ENCODE measurements at regions not wholly inside any gene's neighbourhood (a gene's known extent, or its start where the extent isn't known, plus 50 kb on each side); places are given as distances from the start of the nearest gene placed in this dataset.
A peak's percentile ranks its signal among the peaks of the same experiment; 100 is the strongest.

DNA sequence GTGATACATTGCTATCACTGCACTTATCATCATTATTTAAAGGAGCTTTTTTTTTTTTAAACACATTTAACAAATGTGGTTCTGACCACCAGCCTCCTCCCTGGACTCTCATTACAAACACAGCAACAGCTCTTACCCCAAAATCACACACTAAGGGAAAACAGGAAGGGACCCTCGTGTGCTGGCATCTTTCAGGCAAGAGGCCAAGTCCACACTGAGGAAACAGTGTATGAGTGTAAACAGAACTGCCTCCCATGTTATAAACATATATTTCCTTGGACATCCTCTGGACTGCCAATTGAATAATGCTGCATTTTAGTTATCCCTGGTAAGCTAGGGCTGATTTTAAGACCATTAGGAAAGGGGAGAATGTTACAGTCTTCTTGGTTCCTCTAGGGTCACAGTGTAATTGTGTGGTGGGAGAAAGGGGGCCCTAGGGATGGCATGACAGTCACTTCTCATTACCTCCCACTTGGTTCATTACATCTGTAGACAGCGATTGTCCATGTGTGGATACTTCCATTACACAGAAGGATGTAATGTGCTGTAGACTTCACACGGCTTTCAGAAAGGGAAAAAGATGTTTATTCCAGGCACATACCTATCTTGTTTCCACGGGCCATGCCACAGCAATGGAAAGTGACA lies 244.6 kb upstream of the TET2 start:
- no peak for DNase-seq

DNA sequence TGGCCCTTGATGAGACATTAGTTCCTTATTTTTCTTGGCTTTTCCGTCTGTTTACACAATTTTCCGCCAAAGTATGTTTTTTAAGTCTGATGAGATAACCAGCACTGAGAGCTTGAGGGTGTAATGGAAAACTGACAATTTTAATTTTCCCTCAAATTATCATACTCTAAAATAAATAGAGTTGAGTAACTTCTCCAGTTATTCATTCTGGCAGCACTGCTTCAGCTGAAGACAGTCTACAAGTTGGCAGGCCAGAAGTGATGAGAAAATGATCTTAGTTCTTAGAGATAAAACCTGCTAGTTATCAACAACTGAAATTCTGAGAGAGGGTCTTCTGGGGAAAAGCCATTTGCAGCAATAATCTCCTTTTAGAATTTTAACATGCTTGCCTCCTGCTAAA lies 241.6 kb upstream of the TET2 start:
- no peak for DNase-seq

DNA sequence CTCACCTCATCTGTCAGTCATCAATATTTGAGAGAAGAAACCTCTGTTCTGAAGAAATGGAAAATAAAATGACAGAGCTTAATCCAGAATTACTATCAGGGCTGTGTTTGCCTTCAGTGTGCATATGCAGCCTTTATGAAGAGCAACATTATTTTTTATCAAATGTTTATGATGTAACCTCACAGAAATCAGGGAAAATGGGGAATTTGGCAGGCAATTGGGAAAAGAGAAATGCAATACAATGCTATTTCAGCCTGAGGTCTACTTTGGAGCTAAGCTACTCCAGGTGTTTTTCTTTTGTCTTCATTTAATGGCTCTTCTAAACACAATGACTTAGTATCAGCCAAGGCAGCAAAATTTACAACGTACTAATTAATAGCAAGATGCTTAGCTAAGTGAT lies 241.1 kb upstream of the TET2 start:
- DNase-seq: no peak

DNA sequence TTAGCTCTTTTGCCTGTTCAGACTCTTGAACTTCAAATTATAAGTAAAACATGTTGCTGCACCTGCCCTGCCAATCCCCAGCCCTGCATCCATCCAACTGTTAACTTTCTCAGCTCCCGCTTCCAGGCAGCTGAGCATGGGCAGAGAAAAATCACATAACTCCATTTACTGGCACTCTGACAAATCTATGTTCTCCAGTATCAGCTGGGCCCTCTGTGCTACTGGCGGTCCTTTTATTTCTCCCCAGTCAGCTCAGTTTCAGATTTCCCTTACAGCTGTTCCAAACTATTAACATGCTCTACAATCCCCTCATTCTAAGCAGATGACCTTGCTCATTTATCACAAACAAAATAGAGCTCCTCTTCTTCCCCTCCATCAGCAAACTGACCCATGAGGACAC lies 240.4 kb upstream of the TET2 start:
- no peak for DNase-seq

DNA sequence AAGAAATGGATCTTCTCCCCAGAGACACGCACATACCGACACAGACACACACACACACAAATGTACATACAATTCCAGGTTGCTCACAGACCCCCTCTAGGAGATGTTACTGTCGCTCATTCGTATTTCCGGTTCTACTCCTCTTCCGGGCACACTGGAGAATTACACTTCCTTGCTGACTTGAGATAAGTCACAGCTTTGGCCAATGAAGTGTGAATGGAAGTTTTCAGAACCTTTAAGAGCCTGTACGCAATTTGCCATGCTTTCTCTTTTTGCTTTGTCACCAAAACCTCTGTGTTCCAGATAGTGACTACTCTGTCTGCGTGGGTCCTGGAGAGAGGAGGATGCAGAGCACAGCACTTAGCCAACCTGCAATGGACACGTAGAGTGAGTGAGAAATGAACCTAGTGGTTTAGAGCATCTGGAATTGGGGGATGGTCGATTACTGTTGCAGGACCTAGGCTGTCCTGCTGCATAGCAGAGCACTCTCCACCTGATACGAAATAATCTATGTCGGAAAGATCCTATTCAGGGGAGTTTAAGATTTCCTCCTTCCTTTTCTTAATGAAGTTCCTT lies 239.5 kb upstream of the TET2 start:
- DNase-seq: no peak

DNA sequence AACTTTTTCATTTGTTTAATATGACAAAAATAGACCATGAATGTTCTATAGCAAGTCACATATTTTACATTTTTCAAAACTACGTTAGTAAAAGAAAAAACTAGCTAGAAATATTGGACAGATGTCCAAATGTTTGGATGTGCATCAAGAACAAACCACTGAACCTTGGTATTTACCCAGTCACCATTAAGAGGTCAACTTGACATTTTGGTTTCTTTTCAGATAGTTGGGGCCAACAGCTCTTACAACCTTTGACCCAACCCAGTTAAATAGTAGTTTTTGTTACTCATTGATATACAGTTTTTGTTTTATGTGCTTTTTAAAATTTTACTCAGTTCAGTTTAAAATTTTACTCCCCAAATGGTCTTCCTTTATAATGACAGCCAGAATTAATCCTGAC lies 238.7 kb upstream of the TET2 start:
- DNase-seq: no peak

DNA sequence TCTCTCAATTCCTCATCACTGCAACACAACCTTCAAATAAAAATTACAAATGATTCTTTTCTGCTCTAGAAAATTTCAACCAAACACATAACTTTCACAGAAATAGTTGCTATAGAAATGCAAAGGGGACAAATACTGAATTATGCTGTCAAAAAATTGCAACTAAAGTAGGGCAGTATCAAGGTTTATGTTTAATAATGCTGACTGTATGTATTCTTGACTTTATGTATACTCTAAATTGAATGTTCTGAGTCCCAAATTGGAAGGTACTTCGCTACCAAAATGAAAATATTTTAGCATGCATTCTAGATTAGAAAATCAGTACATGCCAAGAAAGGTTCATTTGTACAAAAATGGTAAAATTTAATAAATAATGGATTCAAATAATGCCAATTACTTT lies 237.3 kb upstream of the TET2 start:
- DNase-seq: no peak

DNA sequence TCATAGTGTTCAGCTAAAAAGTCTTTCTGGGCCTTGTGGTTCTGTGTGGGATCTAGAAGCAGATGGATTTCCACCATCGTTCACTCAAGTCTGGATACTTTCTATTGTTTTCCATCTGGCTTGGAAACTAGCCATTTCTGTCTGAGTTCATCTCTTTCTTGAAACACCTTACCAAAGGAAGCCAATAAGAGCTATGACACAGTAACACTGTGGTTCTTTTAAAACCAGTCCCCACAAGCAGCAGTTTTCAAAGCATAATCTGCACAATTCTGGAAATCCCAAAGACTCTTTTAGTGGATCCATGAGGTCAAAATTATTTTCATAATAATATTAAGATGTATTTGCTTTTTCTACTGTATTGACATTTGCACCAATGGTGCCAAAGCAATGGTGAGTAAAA lies 234.2 kb upstream of the TET2 start:
- DNase-seq: no peak

DNA sequence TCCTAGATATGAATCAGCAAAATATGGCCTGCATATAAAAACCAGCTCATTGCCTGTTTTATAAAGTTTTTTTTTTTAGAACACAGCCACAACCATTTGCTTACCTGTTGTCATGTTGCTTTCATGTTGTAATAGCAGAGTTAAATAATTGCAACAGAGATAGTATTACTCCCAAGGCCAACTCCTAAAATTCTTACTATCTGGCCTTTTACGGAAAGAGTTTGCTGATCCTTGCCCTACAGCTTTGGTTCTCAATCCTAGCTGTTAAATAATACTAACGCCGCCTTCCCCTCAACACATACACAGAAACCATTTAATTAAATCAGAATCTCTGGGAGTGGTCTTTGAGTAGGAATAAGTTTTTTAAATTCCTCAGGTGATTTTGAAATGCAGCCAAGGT lies 231.3 kb upstream of the TET2 start:
- DNase-seq: no peak

DNA sequence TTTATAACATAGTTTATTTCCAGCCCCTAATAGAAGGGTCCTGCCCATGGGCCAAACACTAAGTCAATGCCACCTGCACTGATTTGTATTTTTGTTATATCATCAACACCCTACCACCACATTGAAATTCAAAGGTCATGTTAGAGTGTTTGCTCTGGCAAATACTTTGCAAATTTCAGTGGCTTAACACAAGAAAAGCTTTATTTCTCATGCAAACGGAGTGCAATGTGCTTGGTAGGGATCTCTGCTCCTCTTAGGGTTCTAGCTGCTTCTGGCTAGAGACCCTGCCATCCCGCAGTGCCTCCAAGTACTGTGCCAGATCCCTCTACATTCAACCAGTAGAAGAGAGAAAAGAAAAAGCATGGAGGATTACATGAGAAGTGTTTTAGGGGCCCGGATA lies 230.8 kb upstream of the TET2 start:
- no peak for DNase-seq

DNA sequence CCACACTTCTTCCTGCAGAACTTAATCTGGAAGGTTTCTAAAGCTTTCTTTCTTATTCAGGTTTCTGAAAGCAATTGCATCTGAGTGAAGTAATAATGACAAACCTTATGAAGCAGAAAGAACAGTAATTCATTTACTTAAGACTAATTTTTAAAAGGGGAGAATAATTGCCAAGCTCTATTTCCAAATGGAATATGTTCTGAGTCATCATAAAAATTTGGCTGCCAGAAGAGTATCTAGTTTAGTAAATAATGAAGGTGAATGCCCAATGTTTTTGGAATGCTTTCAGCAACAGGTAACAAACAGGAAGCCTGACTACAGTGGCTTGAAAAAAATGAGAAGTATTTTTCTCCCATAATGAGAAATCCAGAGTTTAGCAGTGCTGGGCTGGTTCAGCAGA lies 227.3 kb upstream of the TET2 start:
- DNase-seq: no peak

DNA sequence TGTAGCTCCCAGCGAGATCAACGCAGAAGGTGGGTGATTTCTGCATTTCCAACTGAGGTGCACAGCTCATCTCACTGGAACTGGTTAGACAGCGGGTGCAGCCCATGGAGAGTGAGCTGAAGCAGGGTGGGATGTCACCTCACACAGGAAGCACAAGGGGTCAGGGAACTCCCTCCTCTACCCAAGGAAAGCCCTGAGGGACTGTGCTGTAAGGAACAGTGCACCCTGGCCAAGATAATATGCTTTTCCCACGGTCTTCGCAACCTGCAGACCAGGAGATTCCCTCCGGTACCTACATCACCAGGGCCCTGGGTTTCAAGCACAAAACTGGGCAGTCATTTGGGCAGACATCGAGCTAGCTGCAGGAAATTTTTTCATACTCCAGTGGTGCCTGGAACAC lies 216.4 kb upstream of the TET2 start:
- DNase-seq: no peak

DNA sequence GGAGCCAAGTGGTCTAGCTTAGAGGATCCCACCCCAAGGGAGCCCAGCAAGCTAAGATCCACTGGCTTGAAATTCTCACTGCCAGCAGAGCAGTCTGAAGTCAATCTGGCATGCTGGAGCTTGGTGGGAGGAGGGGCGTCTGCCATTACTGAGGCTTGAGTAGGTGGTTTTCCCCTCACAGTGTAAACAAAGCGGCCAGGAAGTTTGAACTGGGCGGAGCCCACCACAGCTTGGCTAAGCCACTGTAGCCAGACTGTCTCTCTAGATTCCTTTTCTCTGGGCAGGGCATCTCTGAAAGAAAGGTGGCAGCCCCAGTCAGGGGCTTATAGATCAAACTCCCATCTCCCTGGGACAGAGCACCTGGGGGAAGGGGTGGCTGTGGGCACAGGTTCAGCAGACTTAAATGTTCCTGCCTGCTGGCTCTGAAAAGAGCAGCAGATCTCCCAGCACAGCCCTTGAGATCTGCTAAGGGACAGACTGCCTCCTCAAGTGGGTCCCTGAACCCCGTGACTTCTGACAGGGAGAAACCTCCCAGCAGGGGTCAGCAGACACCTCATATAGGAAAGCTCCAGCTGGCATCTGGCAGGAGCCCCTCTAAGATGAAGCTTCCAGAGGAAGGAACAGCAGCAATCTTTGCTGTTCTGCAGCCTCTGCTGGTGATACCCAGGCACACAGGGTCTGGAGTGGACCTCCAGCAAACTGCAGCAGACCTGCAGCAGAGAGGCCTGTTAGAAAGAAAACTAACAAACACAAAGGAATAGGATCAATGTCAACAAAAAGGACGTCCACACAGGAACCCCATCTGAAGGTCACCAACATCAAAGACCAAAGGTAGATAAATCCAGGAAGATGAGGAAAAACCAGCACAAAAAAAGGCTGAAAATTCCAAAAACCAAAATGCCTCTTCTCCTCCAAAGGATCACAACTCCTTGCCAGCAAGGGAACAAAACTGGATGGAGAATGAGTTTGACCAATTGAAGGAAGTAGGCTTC lies 215.6 kb upstream of the TET2 start:
- DNase-seq: peak; percentile 7

DNA sequence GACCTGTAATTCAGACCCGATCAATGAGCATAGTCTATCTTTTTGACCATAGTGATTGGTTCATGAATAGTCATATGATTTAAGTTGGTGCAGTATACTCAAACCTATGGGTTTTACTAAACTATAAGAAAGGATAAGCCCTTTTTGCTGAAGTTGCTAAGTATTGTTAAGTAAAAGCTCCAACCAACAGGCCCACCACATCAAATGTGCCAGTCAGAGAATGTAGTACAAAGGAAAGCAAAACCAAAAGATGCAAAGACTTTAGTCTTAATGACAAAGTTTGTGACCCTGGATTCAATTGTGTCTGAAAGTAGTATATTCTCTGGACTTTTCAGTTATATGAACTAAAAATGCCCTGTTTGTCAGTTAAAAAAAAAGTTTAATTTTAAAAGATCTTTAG lies 208.1 kb upstream of the TET2 start:
- no peak for DNase-seq

DNA sequence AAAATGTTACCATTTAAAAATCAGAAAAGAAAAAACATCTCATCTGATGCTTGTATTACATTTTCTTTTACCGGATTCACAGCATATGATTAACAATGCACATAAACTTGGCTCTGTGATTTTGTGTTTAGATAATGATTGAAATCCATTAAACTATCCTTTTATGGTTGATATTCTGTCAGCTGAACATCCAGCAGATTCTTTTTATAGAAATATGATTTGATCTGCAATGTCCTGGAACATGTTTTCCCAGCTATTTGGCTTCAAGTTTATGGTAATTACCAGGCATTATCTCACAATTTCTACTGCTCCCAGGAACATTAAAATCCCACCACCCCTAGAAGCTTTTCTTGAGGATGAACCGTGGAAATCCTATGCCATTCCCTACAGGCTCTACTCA lies 205.7 kb upstream of the TET2 start:
- no peak for DNase-seq

DNA sequence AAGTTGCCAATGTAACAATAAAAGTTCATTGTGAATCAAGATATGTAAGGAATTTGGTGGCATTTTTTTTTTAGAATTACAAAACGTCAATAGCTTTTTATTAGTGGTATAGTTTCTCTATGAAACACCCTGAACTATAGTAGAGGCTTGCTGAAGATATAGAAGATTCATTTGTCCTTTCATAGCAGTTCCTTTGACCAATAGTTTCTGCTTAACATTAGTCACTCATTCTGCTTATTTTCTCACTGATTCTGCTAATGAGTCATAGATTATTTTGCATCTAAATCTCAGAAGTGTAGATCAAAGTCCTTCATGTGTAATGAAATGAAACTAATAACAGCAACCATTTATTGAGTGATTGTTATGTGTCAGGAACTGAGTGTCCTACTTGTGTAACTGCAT lies 205.0 kb upstream of the TET2 start:
- DNase-seq: no peak

DNA sequence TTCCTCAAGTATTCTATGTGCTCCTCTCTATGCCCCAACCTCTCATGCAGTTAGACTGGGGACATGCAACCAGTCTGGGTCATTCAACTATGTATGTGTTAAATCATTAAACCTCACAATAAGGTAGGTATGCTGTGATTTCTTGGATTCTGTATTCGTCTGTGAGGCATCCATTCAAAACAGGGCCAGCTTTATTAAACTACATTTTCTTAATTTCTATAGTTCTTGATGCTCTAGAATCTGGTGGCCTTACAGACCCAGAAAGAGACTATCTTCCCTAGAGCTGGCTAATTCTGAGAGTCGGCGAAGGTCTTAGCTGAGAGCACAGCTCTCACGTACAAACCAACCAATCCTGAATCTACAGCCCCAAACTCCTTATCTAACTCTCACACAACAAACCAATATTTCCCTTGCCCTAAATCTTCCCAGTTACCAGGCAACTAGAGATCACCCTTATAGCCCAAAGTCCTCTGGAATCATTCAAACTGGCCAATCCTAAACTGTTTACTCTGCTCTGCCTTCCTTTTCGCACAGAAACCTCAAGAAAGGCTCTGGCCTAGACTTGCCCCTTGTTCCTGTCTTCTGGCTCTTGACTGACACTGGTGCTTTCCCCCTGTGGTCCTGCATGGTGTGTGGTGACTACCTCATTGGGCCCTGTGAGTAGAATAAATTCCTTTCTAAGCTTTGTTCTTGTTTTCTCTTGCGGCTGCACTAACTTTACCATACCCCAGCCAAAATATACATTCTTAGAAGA lies 203.5 kb upstream of the TET2 start:
- no peak for DNase-seq

DNA sequence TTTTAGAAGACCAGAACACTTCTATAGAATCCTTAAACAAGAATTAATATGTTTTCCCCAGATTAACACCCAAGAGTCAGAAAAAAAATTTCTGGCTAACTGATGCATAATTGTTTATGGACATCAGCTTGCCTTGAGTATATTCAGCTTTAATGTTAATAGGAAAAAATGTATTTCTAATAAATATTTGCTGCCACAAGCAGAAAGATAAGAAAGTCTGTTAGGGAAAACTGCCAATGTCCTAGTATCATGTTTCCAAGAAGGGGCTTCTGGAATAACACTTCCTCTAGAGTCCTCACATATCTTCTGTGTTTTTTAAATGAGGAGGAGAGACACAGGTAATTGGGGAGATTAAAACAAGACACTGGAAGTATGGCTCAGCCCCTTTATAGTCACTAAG lies 202.1 kb upstream of the TET2 start:
- no peak for DNase-seq

DNA sequence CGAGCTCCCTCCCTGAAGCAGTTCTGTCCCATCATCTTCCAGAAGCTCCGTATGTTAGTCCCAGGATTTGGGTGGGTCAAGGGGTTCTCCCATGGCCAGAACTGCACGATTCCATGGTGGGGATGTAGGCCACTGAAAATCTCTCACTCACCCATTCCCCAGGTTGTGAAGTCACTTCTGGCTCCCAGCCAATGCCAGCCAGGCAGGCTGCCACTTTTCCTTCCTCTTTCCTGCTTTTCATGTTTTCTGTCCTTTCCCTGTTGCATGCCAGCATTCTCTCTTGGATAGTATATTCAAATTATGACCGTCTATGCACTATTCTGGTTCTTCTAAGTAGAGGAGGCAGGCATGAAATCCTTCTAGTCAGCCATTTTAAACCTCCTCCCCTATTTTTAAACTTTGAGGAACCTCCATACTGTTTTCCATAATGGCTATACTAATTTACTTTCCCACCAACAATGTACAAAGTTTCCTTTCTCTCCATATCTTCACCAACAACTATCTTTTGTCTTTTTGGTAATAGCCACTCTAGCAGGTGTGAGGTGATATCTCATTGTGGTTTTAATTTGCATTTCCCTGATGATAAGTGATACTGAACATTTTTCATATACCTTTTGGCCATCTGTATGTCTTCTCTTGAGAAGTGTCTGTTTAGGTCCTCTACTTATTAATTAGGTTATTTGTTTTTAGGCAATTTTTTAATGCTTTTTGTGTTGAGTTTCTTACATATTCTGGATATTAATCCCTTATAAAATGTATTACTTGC lies 182.1 kb upstream of the TET2 start:
- no peak for DNase-seq

DNA sequence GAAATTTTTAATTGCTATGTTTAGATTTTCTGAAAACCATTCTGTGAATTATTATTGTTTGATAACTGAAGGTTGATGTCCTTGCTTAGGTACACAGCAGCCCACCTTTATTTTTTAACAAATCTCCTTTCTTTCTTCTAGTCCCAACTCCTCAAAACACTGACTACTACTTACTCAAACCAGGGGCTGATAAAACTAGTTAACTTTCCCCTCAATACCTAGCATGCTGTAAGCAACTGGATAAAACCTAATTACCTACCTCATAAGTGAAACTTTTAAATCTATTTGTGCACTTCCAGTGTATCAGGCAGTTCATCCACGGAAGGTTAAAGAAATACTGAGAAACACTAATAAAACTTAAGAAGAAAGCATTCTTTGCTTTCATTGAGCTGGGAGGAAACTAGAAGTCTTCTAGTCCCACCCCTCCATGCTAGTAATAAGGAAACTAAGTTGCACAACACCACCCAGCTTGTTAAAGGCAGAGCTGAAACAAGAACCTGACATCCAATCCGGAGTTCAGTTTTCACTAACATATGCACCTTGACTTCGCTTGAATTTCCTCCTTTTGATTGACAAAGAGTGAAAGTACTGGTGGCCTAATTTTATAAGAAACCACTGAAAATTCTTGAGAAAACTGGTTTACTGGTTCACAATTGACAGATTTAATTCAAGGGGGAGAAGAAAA lies 180.2 kb upstream of the TET2 start:
- DNase-seq: no peak

DNA sequence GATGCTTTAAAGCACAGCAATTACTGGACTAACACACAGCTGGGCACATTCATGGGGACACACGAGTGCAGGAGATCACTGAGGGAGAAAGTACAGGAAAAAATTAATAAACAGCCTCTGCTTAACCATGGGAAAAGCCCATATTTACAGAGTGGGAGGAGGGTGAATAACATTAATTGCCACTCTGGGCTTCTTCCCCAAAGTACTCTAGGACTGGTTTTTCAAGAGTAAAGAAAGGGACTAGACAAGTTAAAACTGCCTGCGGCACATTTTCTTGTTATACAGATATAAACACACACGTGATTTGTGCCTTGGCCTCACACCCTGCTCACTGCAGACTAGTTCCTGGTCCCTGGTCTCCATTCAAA lies 179.7 kb upstream of the TET2 start:
- DNase-seq: no peak
